GM12865 (cell line): ENCODE measurements at regions not wholly inside any gene's neighbourhood (a gene's known extent, or its start where the extent isn't known, plus 50 kb on each side); places are given as distances from the start of the nearest gene placed in this dataset.

Experiments used
- DNase-seq: peaks from one replicate; pipeline ENCODE4 v3.0.0; 2010; ENCODE audit warnings: low read depth
- H3K4me3 ChIP-seq: 2 replicates; pipeline ENCODE4 v1.5.1; 2011; ENCODE audit warnings: mild to moderate bottlenecking, low read depth, low read length, control low read depth
- TF ChIP-seq, protein P1 (sequence below): IDR thresholded peaks from 2 replicates; pipeline ENCODE4 v1.5.1; 2011; ENCODE audit warnings: low read length, control low read depth, low read depth, inconsistent platforms; ENCODE audit not compliant: insufficient read depth; ENCODE audit errors: missing control alignments

DNA sequence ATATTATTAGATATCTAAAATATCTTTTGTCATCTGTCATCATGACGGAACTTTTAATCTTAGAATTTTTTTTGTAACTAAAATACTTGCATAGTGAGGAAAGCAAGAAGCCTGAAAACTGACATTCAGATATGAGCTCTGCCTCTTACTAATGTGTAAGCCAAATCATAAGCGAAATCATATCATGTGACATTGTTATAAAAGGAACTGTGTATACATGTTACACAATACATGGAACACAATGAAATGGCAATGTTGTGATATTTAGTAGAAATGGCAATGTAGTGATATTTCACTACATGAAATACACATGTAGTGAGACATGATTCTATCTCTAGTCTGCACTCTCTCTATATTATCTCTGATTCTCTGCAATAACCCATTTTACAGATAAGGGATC lies 1016.4 kb upstream of the PIK3C3 start:
- no peak for DNase-seq
- H3K4me3 ChIP-seq, result no peak overlapping the region

DNA sequence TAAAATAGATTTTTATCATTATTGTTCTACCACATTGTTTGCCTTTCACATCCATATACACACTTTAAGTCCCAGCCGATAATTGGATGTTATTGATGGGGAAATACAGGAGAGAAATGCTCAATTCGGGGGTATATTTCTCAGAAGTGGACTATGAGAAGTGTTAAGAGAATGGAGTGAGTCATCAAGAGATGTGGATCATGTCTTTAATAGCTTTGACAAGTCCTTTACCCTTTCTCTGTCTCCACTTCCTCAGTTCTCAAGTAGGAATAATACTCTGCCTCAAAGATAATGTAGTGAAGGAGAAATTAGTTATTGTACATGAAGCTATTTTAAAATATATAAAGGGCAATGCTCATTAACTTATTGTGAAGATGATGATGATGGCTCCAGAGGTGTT lies 1017.6 kb upstream of the PIK3C3 start:
- no peak for DNase-seq
- H3K4me3 ChIP-seq, result no peak overlapping the region
- TF ChIP-seq, protein P1, sequence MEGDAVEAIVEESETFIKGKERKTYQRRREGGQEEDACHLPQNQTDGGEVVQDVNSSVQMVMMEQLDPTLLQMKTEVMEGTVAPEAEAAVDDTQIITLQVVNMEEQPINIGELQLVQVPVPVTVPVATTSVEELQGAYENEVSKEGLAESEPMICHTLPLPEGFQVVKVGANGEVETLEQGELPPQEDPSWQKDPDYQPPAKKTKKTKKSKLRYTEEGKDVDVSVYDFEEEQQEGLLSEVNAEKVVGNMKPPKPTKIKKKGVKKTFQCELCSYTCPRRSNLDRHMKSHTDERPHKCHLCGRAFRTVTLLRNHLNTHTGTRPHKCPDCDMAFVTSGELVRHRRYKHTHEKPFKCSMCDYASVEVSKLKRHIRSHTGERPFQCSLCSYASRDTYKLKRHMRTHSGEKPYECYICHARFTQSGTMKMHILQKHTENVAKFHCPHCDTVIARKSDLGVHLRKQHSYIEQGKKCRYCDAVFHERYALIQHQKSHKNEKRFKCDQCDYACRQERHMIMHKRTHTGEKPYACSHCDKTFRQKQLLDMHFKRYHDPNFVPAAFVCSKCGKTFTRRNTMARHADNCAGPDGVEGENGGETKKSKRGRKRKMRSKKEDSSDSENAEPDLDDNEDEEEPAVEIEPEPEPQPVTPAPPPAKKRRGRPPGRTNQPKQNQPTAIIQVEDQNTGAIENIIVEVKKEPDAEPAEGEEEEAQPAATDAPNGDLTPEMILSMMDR, result no peak

More for the DNA sequence above, 1016.4 kb upstream of the PIK3C3 start:
- TF ChIP-seq, protein P1, result no peak

DNA sequence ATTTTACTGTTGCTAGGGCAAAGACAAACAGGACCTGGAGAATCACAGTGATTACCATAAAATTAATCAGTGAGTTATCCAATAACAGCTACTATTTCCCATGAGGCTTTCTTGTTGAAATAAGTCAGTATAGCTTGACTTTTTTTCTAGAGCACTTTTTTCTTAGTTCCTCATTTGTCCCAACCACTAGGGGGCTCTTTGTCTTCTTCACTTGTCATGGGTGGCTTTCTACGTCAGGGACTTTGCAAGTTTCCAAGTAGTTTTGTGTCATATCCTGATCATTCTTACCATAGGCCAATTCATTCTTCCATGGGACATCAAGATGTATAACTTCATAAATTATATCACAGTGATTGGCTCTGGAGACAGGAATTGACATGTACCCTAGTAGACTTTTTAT lies 1019.6 kb upstream of the PIK3C3 start:
- H3K4me3 ChIP-seq, result no peak overlapping the region
- peak; percentile 5 for DNase-seq
- TF ChIP-seq, protein P1, result peak; percentile 27

DNA sequence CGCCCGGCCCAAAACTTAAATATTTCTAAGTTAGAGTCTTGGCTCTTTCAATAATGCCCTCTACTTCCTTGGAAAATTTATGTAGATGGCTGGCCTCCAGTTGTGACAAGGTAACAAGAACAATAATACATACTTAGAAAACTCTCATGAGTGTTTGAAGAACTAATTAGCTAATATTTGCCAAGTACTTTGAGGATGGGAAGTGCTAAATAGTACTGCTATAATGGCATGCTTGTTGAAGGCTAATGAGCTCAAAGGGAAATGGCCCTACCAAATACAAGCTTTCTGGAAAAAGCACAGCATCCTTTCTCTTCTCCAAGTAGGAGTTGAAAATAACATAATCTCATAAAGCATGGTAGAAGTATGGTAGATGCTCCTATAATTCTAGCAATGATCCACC lies 1022.2 kb upstream of the PIK3C3 start:
- no peak overlapping the region for H3K4me3 ChIP-seq
- TF ChIP-seq, protein P1, result no peak
- no peak for DNase-seq

DNA sequence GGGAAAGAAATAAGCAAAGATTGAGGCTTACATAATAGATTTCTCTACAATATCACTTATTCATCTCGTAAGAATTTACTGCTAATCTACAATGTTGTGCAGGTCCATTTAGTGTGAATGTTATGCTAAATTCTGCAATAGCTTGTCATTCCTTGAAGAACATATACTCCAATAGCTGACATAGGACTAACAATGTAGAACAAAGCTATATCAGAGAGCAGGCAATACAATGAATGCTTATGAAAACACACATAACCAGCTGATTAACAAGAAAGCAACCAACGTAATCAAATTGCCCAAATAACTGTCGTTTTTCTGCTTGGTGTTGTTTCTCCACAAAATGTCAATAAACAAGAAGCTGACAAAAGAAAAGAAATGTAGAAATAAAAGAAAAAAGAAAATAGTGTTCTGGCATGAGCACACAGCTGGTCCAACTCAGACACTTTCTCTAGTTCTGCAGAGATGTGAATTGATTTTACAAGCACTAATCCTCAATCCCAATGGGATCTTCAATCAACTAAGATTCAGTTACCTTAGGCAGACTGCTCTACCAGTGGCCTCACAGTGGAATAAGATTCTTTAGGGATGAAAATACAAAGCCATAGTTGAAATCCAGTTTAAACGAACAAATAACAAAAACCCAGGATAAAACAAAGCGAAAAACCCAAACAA lies 1024.7 kb upstream of the PIK3C3 start:
- TF ChIP-seq, protein P1, result no peak
- no peak for DNase-seq
- no peak overlapping the region for H3K4me3 ChIP-seq

DNA sequence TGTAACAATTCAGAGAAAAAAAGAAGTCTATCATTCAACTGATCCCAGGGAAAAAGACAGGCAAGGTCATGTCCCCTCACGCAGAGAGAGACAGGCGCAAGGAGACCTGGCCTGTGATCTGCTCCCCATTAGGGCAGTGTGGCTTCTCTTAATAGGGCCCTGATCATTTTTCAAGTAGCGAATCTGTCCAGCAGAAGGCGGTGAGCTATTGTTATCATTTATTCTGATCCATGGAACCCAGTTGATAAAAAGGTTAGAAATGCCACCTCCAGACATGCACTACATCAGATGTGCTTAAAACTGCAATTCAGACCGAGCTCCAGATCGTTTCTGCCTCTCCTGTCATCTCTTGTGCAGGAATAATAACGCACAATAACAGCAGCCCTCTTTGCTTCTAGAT lies 1025.6 kb upstream of the PIK3C3 start:
- no peak for DNase-seq
- TF ChIP-seq, protein P1, result no peak
- H3K4me3 ChIP-seq, result no peak overlapping the region

DNA sequence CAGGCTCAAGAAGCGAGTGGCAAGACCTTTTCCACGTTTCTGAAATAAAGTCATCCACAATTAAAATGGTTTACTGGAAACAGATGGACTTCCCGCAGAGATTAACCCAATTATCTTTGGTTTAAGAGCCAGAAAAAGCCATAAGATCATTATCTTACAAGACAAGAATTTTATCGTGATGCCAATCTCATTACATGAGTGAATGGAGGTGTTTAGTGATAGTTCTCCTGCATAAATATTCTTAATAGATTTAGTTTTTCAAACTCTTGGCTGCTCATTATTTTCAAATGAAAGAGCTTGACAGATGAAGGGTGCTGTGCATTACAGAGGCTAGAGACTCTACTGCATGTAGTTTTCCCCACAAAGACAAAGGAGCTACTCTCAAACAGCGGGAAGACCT lies 1028.4 kb upstream of the PIK3C3 start:
- no peak for DNase-seq
- TF ChIP-seq, protein P1, result no peak
- no peak overlapping the region for H3K4me3 ChIP-seq
